DOHH2 (cell line): ENCODE measurements at regions not wholly inside any gene's neighbourhood (a gene's known extent, or its start where the extent isn't known, plus 50 kb on each side); places are given as distances from the start of the nearest gene placed in this dataset.

Experiments
- H3F3A ChIP-seq: fragments of 200-600 bp; sonication (generic), shearing (Covaris generic); 2 replicates; pipeline ENCODE4 v1.6.0; 2016; ENCODE audit warnings: antibody characterized with exemption, mild to moderate bottlenecking; ENCODE audit not compliant: control insufficient read depth, insufficient read depth
- H3K27ac ChIP-seq: fragments of 200-600 bp; sonication (generic); 2 replicates; pipeline ENCODE4 v1.5.1; 2014; ENCODE audit warnings: low read depth, mild to moderate bottlenecking, low read length, moderate library complexity
- H3K27me3 ChIP-seq: fragments of 200-600 bp; sonication (generic); 2 replicates; pipeline ENCODE4 v1.6.1; 2014; ENCODE audit warnings: mild to moderate bottlenecking, low read length, mixed read lengths; ENCODE audit not compliant: control insufficient read depth
- H3K36me3 ChIP-seq: fragments of 200-600 bp; sonication (generic); 2 replicates; pipeline ENCODE4 v1.6.1; 2014; ENCODE audit warnings: mild to moderate bottlenecking, low read length, moderate library complexity, mixed read lengths; ENCODE audit not compliant: control insufficient read depth
- H3K4me1 ChIP-seq: fragments of 200-600 bp; sonication (generic); 2 replicates; pipeline ENCODE4 v1.6.1; 2014; ENCODE audit warnings: mild to moderate bottlenecking, low read length, mixed read lengths; ENCODE audit not compliant: control insufficient read depth
- H3K4me2 ChIP-seq: fragments of 200-600 bp; sonication (generic); 2 replicates; pipeline ENCODE4 v1.6.0; 2014; ENCODE audit warnings: mild to moderate bottlenecking, low read length, moderate library complexity
- H3K4me3 ChIP-seq: fragments of 200-600 bp; sonication (generic); 2 replicates; pipeline ENCODE4 v1.5.1; 2014; ENCODE audit warnings: mild to moderate bottlenecking, low read length, mixed read lengths
- H3K79me2 ChIP-seq: fragments of 200-600 bp; sonication (generic); 2 replicates; pipeline ENCODE4 v1.6.1; 2014; ENCODE audit warnings: mild to moderate bottlenecking, low read length, mixed read lengths; ENCODE audit not compliant: control insufficient read depth
- H3K9me2 ChIP-seq: fragments of 200-600 bp; sonication (generic); replicated peaks from 2 replicates; pipeline ENCODE4 v1.6.1; 2014; ENCODE audit warnings: mild to moderate bottlenecking, low read length, mixed read lengths; ENCODE audit not compliant: control insufficient read depth
- H3K9me3 ChIP-seq: fragments of 200-600 bp; sonication (generic); 2 replicates; pipeline ENCODE4 v1.6.1; 2014; ENCODE audit warnings: antibody characterized with exemption, low read length, mixed read lengths; ENCODE audit not compliant: control insufficient read depth, insufficient read depth
- H4K20me1 ChIP-seq: fragments of 200-600 bp; sonication (generic); 2 replicates; pipeline ENCODE4 v1.6.0; 2014; ENCODE audit warnings: low read depth, mild to moderate bottlenecking, antibody characterized with exemption, low read length, moderate library complexity; ENCODE audit not compliant: control insufficient read depth, insufficient read depth
- CTCF ChIP-seq: fragments of 200-600 bp; sonication (generic); IDR thresholded peaks from one replicate; pipeline ENCODE4 v1.5.1; 2014; ENCODE audit warnings: antibody characterized with exemption, mild to moderate bottlenecking, low read depth, low read length; ENCODE audit not compliant: poor library complexity, severe bottlenecking
- EZH2phosphoT487 ChIP-seq: fragments of 200-600 bp; sonication (generic); IDR thresholded peaks from 2 replicates; pipeline ENCODE4 v1.6.1; 2017; ENCODE audit warnings: borderline replicate concordance, mild to moderate bottlenecking, antibody characterized with exemption, low read length, moderate library complexity, mixed read lengths

- no peaks in the 10 kb centered on the region for H3K9me3 ChIP-seq
- no peak overlapping the region for H3K4me2 ChIP-seq
- no peaks in the 10 kb centered on the region for H3K4me1 ChIP-seq
- no peaks in the 10 kb centered on the region for H3K36me3 ChIP-seq
- H3K9me2 ChIP-seq = no peaks in the 10 kb centered on the region
- H3F3A ChIP-seq = no peaks in the 10 kb centered on the region
- H4K20me1 ChIP-seq = no peaks in the 10 kb centered on the region
- H3K79me2 ChIP-seq = no peaks in the 10 kb centered on the region
- no peak for TF ChIP-seq EZH2phosphoT487
- TF ChIP-seq CTCF = no peak
- H3K27me3 ChIP-seq = no peaks in the 10 kb centered on the region
- H3K27ac ChIP-seq = no peak overlapping the region
- H3K4me3 ChIP-seq = no peak overlapping the region
Measured at GRCh38 chr2:16851126-16851525, 185.5 kb upstream of the CYRIA start.

- H4K20me1 ChIP-seq = no peaks in the 10 kb centered on the region
- TF ChIP-seq EZH2phosphoT487 = no peak
- no peak for TF ChIP-seq CTCF
Measured at GRCh38 chr2:16840496-16841172, 175.0 kb upstream of the CYRIA start.

GRCh38 chr2:16832910-16833309 lies 167.3 kb upstream of the CYRIA start:
- TF ChIP-seq CTCF (no peak), EZH2phosphoT487 (no peak)
- H3K36me3 ChIP-seq = no peaks in the 10 kb centered on the region
- no peak overlapping the region for H3K27ac ChIP-seq
- H3K4me3 ChIP-seq = no peak overlapping the region
- H3K27me3 ChIP-seq = no peaks in the 10 kb centered on the region
- no peaks in the 10 kb centered on the region for H3F3A ChIP-seq
- H3K79me2 ChIP-seq = no peaks in the 10 kb centered on the region
- H3K9me3 ChIP-seq = no peaks in the 10 kb centered on the region
- H3K9me2 ChIP-seq = no peaks in the 10 kb centered on the region
- H3K4me1 ChIP-seq = peaks cover 9% of the 10 kb centered on the region
- no peaks in the 10 kb centered on the region for H4K20me1 ChIP-seq
- no peak overlapping the region for H3K4me2 ChIP-seq

More at GRCh38 chr2:16840496-16841172, 175.0 kb upstream of the CYRIA start:
- H3K4me1 ChIP-seq = no peaks in the 10 kb centered on the region
- no peaks in the 10 kb centered on the region for H3F3A ChIP-seq
- no peak overlapping the region for H3K27ac ChIP-seq
- no peaks in the 10 kb centered on the region for H3K79me2 ChIP-seq
- no peaks in the 10 kb centered on the region for H3K9me2 ChIP-seq
- no peaks in the 10 kb centered on the region for H3K9me3 ChIP-seq
- H3K4me2 ChIP-seq = no peak overlapping the region
- no peaks in the 10 kb centered on the region for H3K36me3 ChIP-seq
- no peak overlapping the region for H3K4me3 ChIP-seq
- no peaks in the 10 kb centered on the region for H3K27me3 ChIP-seq

- H3K4me3 ChIP-seq = no peak overlapping the region
- no peak overlapping the region for H3K27ac ChIP-seq
- no peaks in the 10 kb centered on the region for H3K36me3 ChIP-seq
- no peaks in the 10 kb centered on the region for H3K9me2 ChIP-seq
- no peaks in the 10 kb centered on the region for H3K9me3 ChIP-seq
- no peaks in the 10 kb centered on the region for H3K27me3 ChIP-seq
- no peaks in the 10 kb centered on the region for H3F3A ChIP-seq
- no peaks in the 10 kb centered on the region for H4K20me1 ChIP-seq
- TF ChIP-seq CTCF (no peak), EZH2phosphoT487 (no peak)
- H3K79me2 ChIP-seq = no peaks in the 10 kb centered on the region
- H3K4me2 ChIP-seq = no peak overlapping the region
- H3K4me1 ChIP-seq = peaks cover 9% of the 10 kb centered on the region
Measured at GRCh38 chr2:16828828-16829160, 163.2 kb upstream of the CYRIA start.
